HG03135 (cell line): ENCODE measurements at regions not wholly inside any gene's neighbourhood (a gene's known extent, or its start where the extent isn't known, plus 50 kb on each side); places are given as distances from the start of the nearest gene placed in this dataset.

Experiments
- ATAC-seq: cut with Tn5 transposase; IDR thresholded peaks from one replicate; pipeline ENCODE4 v1.9.1; 2021; ENCODE audit warnings: mild to moderate bottlenecking, moderate library complexity; ENCODE audit not compliant: unreplicated experiment

GRCh38 chr13:21998279-21998990 lies 327.6 kb downstream of the FGF9 start:
- ATAC-seq, result no peak

DNA sequence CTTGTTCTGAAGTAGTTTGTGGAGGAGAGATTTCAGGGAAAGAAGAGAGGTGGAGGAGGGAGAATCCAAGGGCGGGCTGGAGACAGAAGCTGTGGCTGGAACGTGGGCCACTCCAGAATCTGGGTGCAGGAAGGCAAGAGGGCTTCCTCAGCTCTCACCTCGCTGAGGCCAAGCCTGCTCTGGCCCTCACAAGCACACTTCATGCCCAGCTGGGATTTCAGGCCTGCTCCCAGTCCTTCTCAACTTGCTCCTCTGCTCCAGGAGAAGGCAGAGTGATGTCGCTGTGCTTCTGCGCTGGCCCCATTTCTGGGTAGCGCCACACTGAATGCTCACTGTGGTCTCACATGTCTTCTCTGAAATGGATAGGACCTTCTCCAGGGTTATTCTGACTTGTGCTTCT lies 328.8 kb downstream of the FGF9 start:
- no peak for ATAC-seq

DNA sequence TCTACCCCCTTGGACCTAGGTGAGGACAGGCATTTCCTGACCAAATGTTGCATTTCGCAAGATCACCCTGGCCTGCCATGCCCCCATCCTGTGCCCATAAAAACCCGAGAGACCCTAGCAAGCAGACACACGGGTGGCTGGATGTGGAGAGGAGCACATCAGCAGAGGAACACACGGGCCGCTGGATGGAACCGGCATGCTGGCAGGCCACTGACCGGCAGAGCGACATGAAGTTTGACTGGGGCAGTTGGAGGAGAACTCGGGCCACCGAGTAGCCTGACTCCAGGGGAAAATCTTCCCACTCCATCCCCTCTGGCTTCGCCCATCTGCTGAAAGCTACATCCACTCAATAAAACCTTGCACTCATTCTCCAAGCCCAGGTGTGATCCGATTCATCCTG lies 329.3 kb downstream of the FGF9 start:
- no peak for ATAC-seq

DNA sequence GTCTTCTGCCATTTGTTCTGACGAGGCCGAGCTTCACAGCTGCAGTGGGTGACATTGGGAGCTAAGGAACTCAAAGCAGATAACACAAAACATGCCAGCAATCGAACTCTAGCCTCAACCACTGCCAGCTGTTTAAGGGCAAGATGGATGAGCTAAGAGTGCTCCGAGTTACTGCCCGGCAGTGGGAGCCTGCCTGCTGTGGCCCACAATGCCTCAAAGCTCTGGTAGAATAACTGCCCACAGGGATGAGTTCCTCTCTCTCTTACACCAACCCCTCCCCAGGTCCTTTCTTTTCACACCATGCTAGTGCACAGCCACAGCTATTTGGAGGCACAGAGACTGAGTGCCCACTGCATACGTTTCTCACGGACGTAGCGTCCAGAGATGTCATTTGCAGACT lies 330.5 kb downstream of the FGF9 start:
- ATAC-seq, result no peak

DNA sequence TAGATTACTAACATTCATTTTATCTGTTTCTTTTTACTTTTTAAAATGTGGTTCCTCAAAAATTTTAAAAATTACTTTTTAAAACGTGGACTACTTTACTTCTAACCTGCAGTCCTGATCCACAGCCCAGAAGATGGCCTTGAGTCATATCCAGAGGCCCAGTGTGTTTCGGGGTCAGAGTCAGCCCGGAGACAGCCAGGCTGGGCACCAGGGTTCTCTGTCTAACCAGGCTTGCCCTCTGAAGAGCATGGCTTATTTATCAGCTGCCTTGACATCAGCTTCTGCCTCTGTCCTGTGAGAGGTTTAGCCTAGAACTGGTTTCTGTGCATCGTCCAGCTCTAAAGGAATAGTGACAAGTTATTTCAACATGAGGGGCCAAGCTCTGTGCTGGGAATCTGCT lies 332.0 kb downstream of the FGF9 start:
- ATAC-seq, result no peak

GRCh38 chr13:22009500-22009899 lies 338.6 kb downstream of the FGF9 start:
- no peak for ATAC-seq

- no peak for ATAC-seq
These were observed 339.1 kb downstream of the FGF9 start for GRCh38 chr13:22009937-22010336.

GRCh38 chr13:22012686-22013085 lies 341.8 kb downstream of the FGF9 start:
- no peak for ATAC-seq

- no peak for ATAC-seq
These were observed 343.6 kb downstream of the FGF9 start for GRCh38 chr13:22014469-22014868.

GRCh38 chr13:22017226-22017625 lies 346.4 kb downstream of the FGF9 start:
- ATAC-seq, result peak; percentile 92

DNA sequence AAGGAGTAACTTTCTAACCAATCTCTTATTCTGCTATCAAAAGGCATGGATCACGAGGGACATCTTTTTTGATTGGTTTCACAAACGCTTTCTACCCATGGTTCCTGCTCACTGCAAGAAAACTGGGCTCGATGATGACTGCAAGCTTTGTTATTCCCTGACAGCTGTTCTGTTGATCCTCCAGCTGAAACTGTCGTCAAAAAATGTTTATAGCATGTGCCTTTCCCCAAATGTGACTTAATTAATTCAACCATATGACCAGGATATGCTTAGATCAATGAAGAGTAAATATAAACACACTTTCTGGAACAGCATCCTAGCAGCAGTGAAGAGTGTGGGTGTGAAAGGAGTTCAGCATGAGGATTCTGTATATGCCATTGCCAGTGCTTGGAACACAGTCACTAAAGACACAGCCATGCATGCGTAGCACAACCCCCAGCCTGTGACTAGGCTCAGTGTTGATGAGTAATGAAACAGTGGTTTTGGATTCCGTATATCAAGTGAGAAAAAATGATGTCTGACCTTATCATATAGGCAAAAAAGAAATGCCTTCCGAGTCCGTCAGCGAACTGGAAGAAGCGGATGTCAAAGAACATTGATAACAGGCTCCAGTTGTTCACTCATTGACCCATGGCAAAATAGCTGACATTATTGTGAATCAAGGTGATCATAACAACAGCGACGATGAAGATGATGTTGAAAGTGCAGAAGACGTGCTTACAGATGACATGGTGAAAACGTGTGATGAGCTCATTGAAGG lies 347.4 kb downstream of the FGF9 start:
- ATAC-seq, result no peak

DNA sequence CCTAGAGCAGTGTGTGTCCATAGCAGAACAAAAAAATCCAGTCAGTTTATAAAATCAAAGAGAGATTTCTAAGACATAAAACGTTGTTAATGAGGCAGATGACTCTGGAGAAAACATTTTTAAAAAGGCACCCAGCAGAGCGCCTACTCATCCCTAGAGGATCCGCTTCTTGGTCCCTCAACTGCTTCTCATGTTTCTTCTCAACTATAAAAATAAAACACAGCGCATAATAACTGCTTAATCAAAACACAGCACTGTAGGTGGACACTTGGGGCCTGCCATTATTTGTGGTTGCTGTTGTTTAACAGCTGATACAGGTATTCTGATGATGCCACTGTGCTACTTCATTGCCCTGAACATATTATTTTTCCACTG lies 347.9 kb downstream of the FGF9 start:
- no peak for ATAC-seq

DNA sequence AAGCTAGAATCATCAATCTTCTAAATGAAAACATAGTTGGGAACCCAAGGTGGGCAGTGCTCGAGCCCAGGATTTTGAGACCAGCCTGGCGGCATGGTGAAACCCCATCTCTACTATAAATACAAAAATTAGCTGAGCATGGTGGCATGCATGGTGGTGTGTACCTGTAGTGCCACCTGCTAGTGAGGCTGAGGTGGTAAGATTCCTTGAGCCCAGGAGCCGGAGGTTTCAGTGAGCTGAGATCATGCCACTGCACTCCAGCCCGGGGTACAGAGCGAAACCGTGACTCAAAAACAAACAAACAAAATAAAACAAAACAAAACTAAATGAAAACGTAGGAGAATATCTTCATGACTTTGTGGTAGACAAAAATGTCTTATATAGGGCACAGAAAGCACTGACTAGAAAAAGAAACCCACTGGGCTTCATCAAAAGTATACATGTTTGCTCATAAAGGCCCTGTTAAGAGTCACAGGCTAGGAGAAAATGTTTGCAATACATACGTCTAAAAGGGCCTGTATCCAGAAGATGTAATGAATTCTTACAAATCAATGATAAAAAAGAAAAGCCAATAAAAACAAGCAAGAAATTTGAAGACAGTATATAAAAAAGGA lies 353.6 kb downstream of the FGF9 start:
- ATAC-seq, result no peak

GRCh38 chr13:22027566-22027965 lies 356.7 kb downstream of the FGF9 start:
- no peak for ATAC-seq

DNA sequence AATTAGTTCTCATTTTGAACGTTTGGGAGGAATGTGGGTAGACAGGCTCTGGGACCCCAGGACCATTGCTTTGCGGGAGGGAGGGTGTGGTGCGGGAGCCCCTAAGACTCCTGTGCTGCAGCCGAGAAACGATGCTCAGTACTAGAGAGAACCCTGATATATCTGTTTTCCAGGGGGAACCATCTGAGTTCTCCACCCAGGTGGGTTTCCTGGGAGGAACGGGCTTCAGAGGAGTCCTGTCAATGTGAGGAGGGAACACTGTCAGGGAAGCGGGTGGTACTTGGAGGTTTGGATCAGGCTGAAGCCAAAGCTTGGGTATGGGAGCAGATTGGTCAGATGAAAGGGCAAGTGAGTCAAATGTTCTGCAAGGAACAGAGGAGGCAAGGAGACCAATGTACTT lies 358.0 kb downstream of the FGF9 start:
- no peak for ATAC-seq

DNA sequence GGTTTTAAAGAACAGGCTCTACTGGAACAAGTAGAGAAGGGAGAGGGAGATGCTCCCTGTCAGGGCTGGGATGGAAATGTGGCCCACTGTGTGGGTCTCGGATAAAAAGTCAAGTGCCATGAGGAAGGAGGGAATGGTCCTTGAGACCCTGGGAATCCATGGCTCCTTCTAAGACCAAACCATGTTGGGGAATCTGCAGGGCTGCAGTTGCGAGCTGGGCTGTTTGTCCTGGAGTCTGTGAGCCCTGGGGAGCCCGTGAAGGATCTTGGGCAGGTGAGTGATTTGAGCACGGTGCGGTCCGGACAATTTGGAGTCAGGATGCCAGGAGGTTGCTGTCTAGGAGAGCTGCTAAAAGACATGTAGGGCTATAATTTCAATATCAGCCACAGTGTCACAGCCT lies 359.4 kb downstream of the FGF9 start:
- no peak for ATAC-seq

DNA sequence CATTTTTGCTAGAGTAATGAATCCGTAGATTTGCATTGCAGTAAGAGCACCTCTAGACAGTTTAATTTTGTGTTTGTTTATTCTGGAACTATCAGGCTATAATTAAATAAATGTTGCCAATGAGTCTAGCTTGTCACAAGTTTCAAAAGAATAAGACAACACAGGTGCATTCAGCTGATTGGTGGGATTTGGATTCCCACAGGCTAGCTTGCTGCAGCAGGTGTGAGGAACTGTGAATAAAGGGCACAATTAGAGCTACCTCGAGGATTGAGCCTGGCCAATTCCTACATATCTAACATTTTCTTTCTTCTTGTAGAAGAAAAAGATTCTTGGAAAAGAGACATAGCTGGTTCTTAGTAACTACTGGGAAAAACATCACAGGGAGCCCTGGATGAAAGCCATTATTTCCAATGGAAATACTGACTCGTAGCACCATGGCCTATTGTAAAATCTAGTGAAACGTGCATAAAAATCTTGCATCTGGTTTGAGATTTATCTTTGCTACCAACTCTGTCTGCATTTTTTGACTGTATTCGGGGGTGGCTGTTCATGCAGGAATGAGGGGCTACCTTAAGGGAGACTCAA lies 360.9 kb downstream of the FGF9 start:
- ATAC-seq, result no peak

- ATAC-seq, result no peak
These were observed 362.0 kb downstream of the FGF9 start for GRCh38 chr13:22032905-22033304.

DNA sequence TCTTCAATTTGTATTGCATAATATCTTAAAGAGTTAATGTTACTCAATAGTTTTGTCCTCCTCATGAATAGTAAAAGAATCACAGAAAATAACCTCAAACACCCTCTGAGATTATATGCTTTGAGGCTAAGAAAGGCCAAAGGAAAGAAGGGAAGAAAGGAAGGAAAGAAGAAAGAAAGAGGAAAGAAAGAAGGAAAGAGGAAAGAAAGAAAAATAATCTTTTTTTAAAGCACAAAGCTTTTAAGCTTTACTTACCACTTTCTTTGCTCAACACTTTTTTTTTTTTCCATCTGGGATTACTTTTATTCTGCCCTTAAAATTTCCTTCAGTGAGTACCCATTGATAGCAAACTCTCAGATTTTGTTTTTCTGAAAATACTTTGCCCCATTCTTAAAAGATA lies 369.1 kb downstream of the FGF9 start:
- ATAC-seq, result no peak

DNA sequence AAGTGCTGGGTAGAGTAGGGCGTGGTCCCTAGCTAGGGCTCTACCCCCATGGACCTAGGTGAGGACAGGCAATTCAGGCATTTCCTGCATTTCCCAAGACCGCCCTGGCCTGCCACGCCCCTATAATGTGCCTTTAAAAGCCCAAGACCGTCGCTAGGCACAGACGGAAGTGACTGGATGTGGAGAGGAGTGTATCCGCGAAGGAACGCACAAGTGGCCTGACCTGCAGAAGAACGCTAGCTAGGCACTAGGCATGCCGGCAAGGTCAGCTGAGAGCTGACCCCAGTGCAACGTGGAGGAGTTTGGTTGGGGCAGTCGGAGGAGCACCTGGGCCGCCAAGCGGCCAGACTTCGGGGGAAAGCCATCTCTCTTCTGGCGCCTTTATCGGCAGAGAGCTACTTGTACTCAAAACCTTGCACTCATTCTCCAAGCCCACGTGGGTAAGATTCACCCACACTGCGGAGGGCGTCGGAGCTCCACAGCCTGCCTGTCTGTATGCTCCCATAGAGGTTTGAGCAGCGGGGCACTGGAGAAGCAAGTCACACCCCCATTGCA lies 370.0 kb downstream of the FGF9 start:
- no peak for ATAC-seq

GRCh38 chr13:22041741-22042140 lies 370.9 kb downstream of the FGF9 start:
- ATAC-seq, result no peak
